WTC11 (cell line): ENCODE measurements at regions not wholly inside any gene's neighbourhood (a gene's known extent, or its start where the extent isn't known, plus 50 kb on each side); places are given as distances from the start of the nearest gene placed in this dataset.

Experiments used
- ATAC-seq: fragments of 200-7000 bp; cut with Tn5 transposase; 2 replicates; pipeline ENCODE4 v1.10.0; 2021; ENCODE audit warnings: mild to moderate bottlenecking, moderate library complexity
- CTCF ChIA-PET: fragments of 300-600 bp; sonication (Branson Sonifier 250); formaldehyde crosslinking; loops from one replicate; lab custom pipeline; 2021; ENCODE audit warnings: antibody characterized with exemption; lab: Charles Lee
- POLR2A ChIA-PET: fragments of 350-600 bp; sonication (Branson Sonifier 250); formaldehyde crosslinking; loops from one replicate; lab custom pipeline; 2021; ENCODE audit warnings: antibody characterized with exemption; lab: Charles Lee
- DNase-seq: peaks from one replicate; pipeline ENCODE4 v3.0.0; 2021; ENCODE audit warnings: low spot score
- H3K27ac Mint-ChIP-seq: 2 replicates; pipeline ENCODE4 v1.8.0; 2021; ENCODE audit warnings: mixed read lengths
- H3K27me3 Mint-ChIP-seq: 2 replicates; pipeline ENCODE4 v1.8.0; 2021; ENCODE audit warnings: low read depth, mild to moderate bottlenecking, moderate library complexity, mixed read lengths
- H3K36me3 Mint-ChIP-seq: 2 replicates; pipeline ENCODE4 v1.8.0; 2021; ENCODE audit warnings: mixed read lengths
- H3K4me1 Mint-ChIP-seq: 2 replicates; pipeline ENCODE4 v1.8.0; 2022; ENCODE audit warnings: mixed read lengths
- H3K4me3 Mint-ChIP-seq: 2 replicates; pipeline ENCODE4 v1.8.0; 2021; ENCODE audit warnings: mild to moderate bottlenecking, moderate library complexity, mixed read lengths
- H3K9me3 Mint-ChIP-seq: 2 replicates; pipeline ENCODE4 v1.8.0; 2021; ENCODE audit warnings: mixed read lengths
- CDX4 ChIP-seq: fragments of 250-450 bp; sonication (Bioruptor Pico); IDR thresholded peaks from 2 replicates; pipeline ENCODE4 v1.9.0; 2021; ENCODE audit warnings: moderate library complexity, mild to moderate bottlenecking, inconsistent platforms, borderline replicate concordance
- E2F1 ChIP-seq: sonication (generic); formaldehyde crosslinking; IDR thresholded peaks from 2 replicates; pipeline ENCODE4 v1.8.0; 2022; ENCODE audit warnings: mild to moderate bottlenecking, missing genetic modification reagents
- ETV6 ChIP-seq: sonication (generic); formaldehyde crosslinking; IDR thresholded peaks from 2 replicates; pipeline ENCODE4 v1.8.1; 2022; ENCODE audit warnings: mild to moderate bottlenecking, missing genetic modification reagents
- GRHL2 ChIP-seq: fragments of 250-450 bp; sonication (Bioruptor Pico); IDR thresholded peaks from 2 replicates; pipeline ENCODE4 v1.8.0; 2022; ENCODE audit warnings: mild to moderate bottlenecking, moderate library complexity; ENCODE audit not compliant: insufficient replicate concordance, severe bottlenecking
- IRF2 ChIP-seq: sonication (generic); formaldehyde crosslinking; IDR thresholded peaks from 2 replicates; pipeline ENCODE4 v1.8.0; 2022; ENCODE audit warnings: low read depth, missing genetic modification reagents, borderline replicate concordance
- KAT7 ChIP-seq: sonication (generic); formaldehyde crosslinking; IDR thresholded peaks from 2 replicates; pipeline ENCODE4 v1.8.1; 2023; ENCODE audit warnings: missing genetic modification reagents, mild to moderate bottlenecking, borderline replicate concordance
- MAX ChIP-seq: sonication (generic); formaldehyde crosslinking; IDR thresholded peaks from 2 replicates; pipeline ENCODE4 v1.8.0; 2022; ENCODE audit warnings: mild to moderate bottlenecking, missing genetic modification reagents
- NFYB ChIP-seq: sonication (generic); formaldehyde crosslinking; conservative IDR thresholded peaks from 2 replicates; pipeline ENCODE4 v1.8.0; 2022; ENCODE audit warnings: low read depth, missing genetic modification reagents
- NR2C2 ChIP-seq: sonication (generic); formaldehyde crosslinking; IDR thresholded peaks from 2 replicates; pipeline ENCODE4 v1.8.0; 2022; ENCODE audit warnings: mild to moderate bottlenecking, missing genetic modification reagents
- PRRX2 ChIP-seq: fragments of 250-450 bp; sonication (Bioruptor Pico); IDR thresholded peaks from 2 replicates; pipeline ENCODE4 v1.8.0; 2021; ENCODE audit warnings: mild to moderate bottlenecking
- SMAD3 ChIP-seq: sonication (generic); formaldehyde crosslinking; IDR thresholded peaks from 2 replicates; pipeline ENCODE4 v1.8.0; 2022; ENCODE audit warnings: missing genetic modification reagents, mild to moderate bottlenecking, borderline replicate concordance
- SP1 ChIP-seq: sonication (generic); formaldehyde crosslinking; conservative IDR thresholded peaks from 2 replicates; pipeline ENCODE4 v1.8.1; 2022; ENCODE audit warnings: missing genetic modification reagents
- TEAD1 ChIP-seq: sonication (generic); formaldehyde crosslinking; IDR thresholded peaks from 2 replicates; pipeline ENCODE4 v1.8.0; 2022; ENCODE audit warnings: mild to moderate bottlenecking, missing genetic modification reagents
- ZBTB43 ChIP-seq: sonication (generic); formaldehyde crosslinking; IDR thresholded peaks from 2 replicates; pipeline ENCODE4 v1.8.1; 2023; ENCODE audit warnings: mild to moderate bottlenecking, missing genetic modification reagents
- ZNF219 ChIP-seq: sonication (generic); formaldehyde crosslinking; IDR thresholded peaks from 2 replicates; pipeline ENCODE4 v1.8.0; 2023; ENCODE audit warnings: missing genetic modification reagents, mild to moderate bottlenecking, borderline replicate concordance
- ZNF396 ChIP-seq: fragments of 250-450 bp; sonication (Bioruptor Pico); IDR thresholded peaks from 2 replicates; pipeline ENCODE4 v1.8.0; 2021; ENCODE audit warnings: mild to moderate bottlenecking, moderate library complexity, borderline replicate concordance
- ZNF423 ChIP-seq: fragments of 250-450 bp; sonication (Bioruptor Pico); IDR thresholded peaks from 2 replicates; pipeline ENCODE4 v2.1.2; 2022; ENCODE audit warnings: mild to moderate bottlenecking, moderate library complexity
- ZNF425 ChIP-seq: fragments of 250-450 bp; sonication (Bioruptor Pico); conservative IDR thresholded peaks from 2 replicates; pipeline ENCODE4 v1.9.0; 2021; ENCODE audit warnings: mild to moderate bottlenecking
- ZNF532 ChIP-seq: fragments of 250-450 bp; sonication (Bioruptor Pico); IDR thresholded peaks from 2 replicates; pipeline ENCODE4 v1.9.0; 2021; ENCODE audit warnings: mild to moderate bottlenecking, borderline replicate concordance
- ZNF671 ChIP-seq: fragments of 250-450 bp; sonication (Bioruptor Pico); IDR thresholded peaks from 2 replicates; pipeline ENCODE4 v1.8.0; 2021; ENCODE audit warnings: mild to moderate bottlenecking

- no peak overlapping the region for H3K27ac Mint-ChIP-seq
- H3K36me3 Mint-ChIP-seq: no peaks in the 10 kb centered on the region
- ChIA-PET POLR2A (interaction anchor here (0.6 kb wide), 1 partner anchor 738 kb away, joined by 4 read pairs; no protein-coding TSS in a partner anchor), CTCF (interaction anchor here (0.6 to 1.7 kb wide), 20 partner anchors 9 to 389 kb away, joined by 3 to 30 read pairs (median 4); no protein-coding TSS in a partner anchor)
- peak; percentile 22 for DNase-seq
- peaks cover 17% of the 10 kb centered on the region for H3K4me1 Mint-ChIP-seq
- peaks cover 3% of the 10 kb centered on the region for H3K27me3 Mint-ChIP-seq
- ATAC-seq: peak; percentile 84
- no peak overlapping the region for H3K4me3 Mint-ChIP-seq
- H3K9me3 Mint-ChIP-seq: peaks cover 5% of the 10 kb centered on the region
- TF ChIP-seq IRF2 (CRISPR knock-in tag) (no peak), CDX4 (no peak), KAT7 (no peak), SP1 (no peak), TEAD1 (no peak), SMAD3 (CRISPR knock-in tag) (no peak), ZNF423 (CRISPR knock-in tag) (no peak), ZBTB43 (CRISPR knock-in tag) (no peak), NFYB (CRISPR knock-in tag) (no peak), E2F1 (CRISPR knock-in tag) (no peak), ZNF425 (CRISPR knock-in tag) (no peak), NR2C2 (CRISPR knock-in tag) (no peak), ZNF671 (CRISPR knock-in tag) (no peak), PRRX2 (CRISPR knock-in tag) (no peak), MAX (CRISPR knock-in tag) (no peak), ZNF396 (CRISPR knock-in tag) (no peak), ZNF219 (CRISPR knock-in tag) (no peak), ETV6 (CRISPR knock-in tag) (no peak), ZNF532 (CRISPR knock-in tag) (no peak), GRHL2 (CRISPR knock-in tag) (no peak)
These were observed 288.0 kb upstream of the SMARCA2 start for GRCh38 chr9:1726993-1727759.
